ENCODE measurements at regions not wholly inside any gene's neighbourhood (a gene's known extent, or its start where the extent isn't known, plus 50 kb on each side); places are given as distances from the start of the nearest gene placed in this dataset.
"Not testable (repeated sequence)": the region's sequence is repeated elsewhere in the genome, so short reads cannot be mapped to it uniquely, and the experiment has no call there.

DNA sequence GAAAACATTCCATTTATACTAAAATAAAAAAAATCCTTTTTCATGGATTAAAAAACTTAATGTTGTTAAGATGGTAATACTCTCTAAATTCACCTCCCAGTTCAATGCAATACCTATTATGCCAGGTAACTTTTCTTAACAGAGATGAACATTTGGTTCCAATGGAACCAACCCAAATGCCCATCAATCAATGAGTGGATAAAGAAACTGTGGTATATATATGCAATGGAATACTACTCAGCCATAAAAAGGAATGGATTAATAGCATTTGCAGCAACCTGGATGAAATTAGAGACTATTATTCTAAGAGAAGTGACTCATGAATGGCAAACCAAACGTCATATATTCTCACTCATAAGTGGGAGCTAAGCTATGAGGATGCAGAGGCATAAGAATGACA, 154.4 kb upstream of the NPY2R start:
- H4K8ac ChIP-seq (ENCODE audit: low read depth, low read length); H2BK5ac ChIP-seq (ENCODE audit: low read length); H3K27ac ChIP-seq (replicated peaks; ENCODE audit: low read length); H3K9me3 ChIP-seq (replicated peaks in 1 of 2; ENCODE audit: control insufficient read depth in 2 of 2, insufficient read depth in 1 of 2, low read depth in 1 of 2, low read length in 2 of 2); H3K4me3 ChIP-seq (ENCODE audit: low read length in 2 of 2); H3K4ac ChIP-seq (ENCODE audit: low read length); H3K18ac ChIP-seq (ENCODE audit: low read length); H2BK12ac ChIP-seq (ENCODE audit: low read length); H3K36me3 ChIP-seq (replicated peaks in 1 of 2; ENCODE audit: control insufficient read depth in 2 of 2, insufficient read depth in 2 of 2, low read length in 2 of 2); H2BK120ac ChIP-seq (ENCODE audit: low read depth, low read length); H3K27me3 ChIP-seq (ENCODE audit: control insufficient read depth in 3 of 3, insufficient read depth in 3 of 3, low read depth in 1 of 3, low read length in 3 of 3); H3K4me2 ChIP-seq (ENCODE audit: insufficient read depth, low read length, poor library complexity, severe bottlenecking); H2BK15ac ChIP-seq (ENCODE audit: low read length); H2AFZ ChIP-seq (ENCODE audit: low read length); H3K23ac ChIP-seq (ENCODE audit: low read depth, low read length, poor library complexity); H3K14ac ChIP-seq (ENCODE audit: low read length); H3K79me1 ChIP-seq (ENCODE audit: low read depth, low read length); H3K4me1 ChIP-seq (ENCODE audit: control insufficient read depth in 2 of 2, insufficient read depth in 1 of 2, low read depth in 1 of 2, low read length in 2 of 2); H2AK5ac ChIP-seq (ENCODE audit: low read depth, low read length); H4K91ac ChIP-seq (ENCODE audit: low read depth, low read length, poor library complexity); H3K9ac ChIP-seq (ENCODE audit: low read depth, low read length, poor library complexity); DNase-seq (ENCODE audit: low spot score): not testable (repeated sequence)
- WGBS, 2 donors (ENCODE audit: extremely low coverage in 2 of 2, insufficient read length in 2 of 2, insufficient replicate concordance in 1 of 2), result no CpG with 5 or more reads among the region's 1 CpG

DNA sequence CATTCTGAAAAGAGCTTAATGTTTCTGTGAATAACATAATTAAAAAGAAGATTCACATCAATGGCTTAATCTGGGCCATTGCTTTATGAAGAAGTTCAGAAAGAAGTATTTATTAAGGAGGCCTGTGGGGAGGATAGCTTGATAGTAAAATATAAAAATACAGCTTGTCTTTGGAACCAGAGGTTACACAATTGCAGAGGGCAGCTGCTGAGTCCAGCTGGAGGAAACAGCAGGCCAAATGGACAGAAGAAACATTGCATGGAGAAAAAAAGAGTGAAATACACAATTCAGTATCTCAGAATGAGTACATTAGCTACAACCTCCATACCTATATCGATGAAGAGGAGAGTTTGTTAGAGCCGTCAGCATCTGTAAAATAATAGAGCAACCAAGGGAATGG, 148.0 kb upstream of the NPY2R start:
- Histone ChIP-seq H3K14ac (ENCODE audit: low read length) (no peak overlapping the region), H3K27ac (replicated peaks; ENCODE audit: low read length) (no peak overlapping the region), H3K79me1 (ENCODE audit: low read depth, low read length) (no peaks in the 10 kb centered on the region), H2BK12ac (ENCODE audit: low read length) (no peak overlapping the region), H3K4ac (ENCODE audit: low read length) (no peak overlapping the region), H3K4me2 (ENCODE audit: insufficient read depth, low read length, poor library complexity, severe bottlenecking) (no peak overlapping the region), H3K4me1 (ENCODE audit: control insufficient read depth in 2 of 2, insufficient read depth in 1 of 2, low read depth in 1 of 2, low read length in 2 of 2) (no peaks in the 10 kb centered on the region), H2BK5ac (ENCODE audit: low read length) (no peak overlapping the region), H3K27me3 (ENCODE audit: control insufficient read depth in 3 of 3, insufficient read depth in 3 of 3, low read depth in 1 of 3, low read length in 3 of 3) (no peaks in the 10 kb centered on the region), H2AK5ac (ENCODE audit: low read depth, low read length) (no peak overlapping the region), H3K36me3 (replicated peaks in 1 of 2; ENCODE audit: control insufficient read depth in 2 of 2, insufficient read depth in 2 of 2, low read length in 2 of 2) (no peaks in the 10 kb centered on the region), H4K91ac (ENCODE audit: low read depth, low read length, poor library complexity) (no peak overlapping the region), H3K4me3 (ENCODE audit: low read length in 2 of 2) (no peak overlapping the region), H3K23ac (ENCODE audit: low read depth, low read length, poor library complexity) (no peak overlapping the region), H3K9ac (ENCODE audit: low read depth, low read length, poor library complexity) (no peak overlapping the region), H3K9me3 (replicated peaks in 1 of 2; ENCODE audit: control insufficient read depth in 2 of 2, insufficient read depth in 1 of 2, low read depth in 1 of 2, low read length in 2 of 2) (no peaks in the 10 kb centered on the region), H2BK120ac (ENCODE audit: low read depth, low read length) (no peak overlapping the region), H2BK15ac (ENCODE audit: low read length) (no peak overlapping the region), H4K8ac (ENCODE audit: low read depth, low read length) (no peak overlapping the region), H3K18ac (ENCODE audit: low read length) (no peak overlapping the region), H2AFZ (ENCODE audit: low read length) (no peak overlapping the region)
- DNase-seq (ENCODE audit: low spot score), result no peak
- no CpG with 5 or more reads among the region's 2 CpGs for WGBS, 2 donors (ENCODE audit: extremely low coverage in 2 of 2, insufficient read length in 2 of 2, insufficient replicate concordance in 1 of 2)

DNA sequence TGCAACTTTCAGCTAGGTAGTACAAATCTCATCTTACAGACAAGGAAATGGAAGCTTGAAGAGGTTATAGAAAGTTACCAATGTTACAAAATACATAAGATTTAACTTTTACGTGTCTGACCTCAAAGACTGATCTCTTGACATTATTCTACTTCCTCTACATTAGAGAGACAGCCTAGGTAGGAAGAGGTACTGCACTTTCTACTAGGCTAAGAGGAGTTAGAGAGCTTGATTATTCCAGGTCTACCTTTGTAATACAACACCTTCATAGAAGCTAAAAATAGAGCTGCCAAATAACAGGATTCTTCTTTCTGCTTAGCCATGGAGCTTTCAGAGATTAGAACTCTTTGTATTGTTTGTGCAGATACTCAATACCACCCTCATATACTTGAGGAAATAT, 147.6 kb upstream of the NPY2R start:
- no peak overlapping the region for H2AFZ ChIP-seq (ENCODE audit: low read length)
- H3K27me3 ChIP-seq (ENCODE audit: control insufficient read depth in 3 of 3, insufficient read depth in 3 of 3, low read depth in 1 of 3, low read length in 3 of 3), result no peaks in the 10 kb centered on the region
- WGBS, 2 donors (ENCODE audit: extremely low coverage in 2 of 2, insufficient read length in 2 of 2, insufficient replicate concordance in 1 of 2), result no CpG with 5 or more reads among the region's 1 CpG
- H3K27ac ChIP-seq (replicated peaks; ENCODE audit: low read length), result no peak overlapping the region
- H3K79me1 ChIP-seq (ENCODE audit: low read depth, low read length), result no peaks in the 10 kb centered on the region
- no peak overlapping the region for H2BK15ac ChIP-seq (ENCODE audit: low read length)
- H3K4me3 ChIP-seq (ENCODE audit: low read length in 2 of 2), result no peak overlapping the region
- H2AK5ac ChIP-seq (ENCODE audit: low read depth, low read length), result no peak overlapping the region
- no peak overlapping the region for H3K23ac ChIP-seq (ENCODE audit: low read depth, low read length, poor library complexity)
- H2BK5ac ChIP-seq (ENCODE audit: low read length), result no peak overlapping the region
- no peaks in the 10 kb centered on the region for H3K4me1 ChIP-seq (ENCODE audit: control insufficient read depth in 2 of 2, insufficient read depth in 1 of 2, low read depth in 1 of 2, low read length in 2 of 2)
- no peak for DNase-seq (ENCODE audit: low spot score)
- H3K14ac ChIP-seq (ENCODE audit: low read length), result no peak overlapping the region
- H4K8ac ChIP-seq (ENCODE audit: low read depth, low read length), result no peak overlapping the region
- no peak overlapping the region for H3K4ac ChIP-seq (ENCODE audit: low read length)
- no peak overlapping the region for H3K9ac ChIP-seq (ENCODE audit: low read depth, low read length, poor library complexity)
- H3K9me3 ChIP-seq (replicated peaks in 1 of 2; ENCODE audit: control insufficient read depth in 2 of 2, insufficient read depth in 1 of 2, low read depth in 1 of 2, low read length in 2 of 2), result no peaks in the 10 kb centered on the region
- H3K4me2 ChIP-seq (ENCODE audit: insufficient read depth, low read length, poor library complexity, severe bottlenecking), result no peak overlapping the region
- H4K91ac ChIP-seq (ENCODE audit: low read depth, low read length, poor library complexity), result no peak overlapping the region
- no peak overlapping the region for H2BK120ac ChIP-seq (ENCODE audit: low read depth, low read length)
- no peaks in the 10 kb centered on the region for H3K36me3 ChIP-seq (replicated peaks in 1 of 2; ENCODE audit: control insufficient read depth in 2 of 2, insufficient read depth in 2 of 2, low read length in 2 of 2)
- no peak overlapping the region for H2BK12ac ChIP-seq (ENCODE audit: low read length)
- no peak overlapping the region for H3K18ac ChIP-seq (ENCODE audit: low read length)

DNA sequence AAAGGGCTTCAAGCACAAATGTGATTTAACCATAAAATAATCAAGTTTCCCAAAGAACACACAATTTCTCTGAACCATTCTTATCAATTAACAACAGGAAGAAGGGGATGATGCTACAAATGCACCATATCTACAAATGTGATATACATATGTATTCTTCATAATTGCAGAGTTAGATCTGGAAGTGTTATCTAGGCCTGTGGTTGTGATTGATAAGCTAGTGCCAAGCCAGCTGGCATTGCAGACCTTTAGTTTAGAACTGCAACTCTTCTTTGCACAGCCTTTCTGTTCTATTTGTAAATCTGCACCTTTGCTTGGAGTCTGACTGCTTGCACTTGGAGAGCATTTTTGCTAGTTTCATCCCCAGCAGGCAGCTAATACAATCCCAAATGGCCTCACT, 145.5 kb upstream of the NPY2R start:
- H3K14ac ChIP-seq (ENCODE audit: low read length), result no peak overlapping the region
- H3K36me3 ChIP-seq (replicated peaks in 1 of 2; ENCODE audit: control insufficient read depth in 2 of 2, insufficient read depth in 2 of 2, low read length in 2 of 2), result no peaks in the 10 kb centered on the region
- no peaks in the 10 kb centered on the region for H3K4me1 ChIP-seq (ENCODE audit: control insufficient read depth in 2 of 2, insufficient read depth in 1 of 2, low read depth in 1 of 2, low read length in 2 of 2)
- H2AK5ac ChIP-seq (ENCODE audit: low read depth, low read length), result no peak overlapping the region
- H4K8ac ChIP-seq (ENCODE audit: low read depth, low read length), result no peak overlapping the region
- H3K9ac ChIP-seq (ENCODE audit: low read depth, low read length, poor library complexity), result no peak overlapping the region
- H3K23ac ChIP-seq (ENCODE audit: low read depth, low read length, poor library complexity), result no peak overlapping the region
- no peak overlapping the region for H3K4me3 ChIP-seq (ENCODE audit: low read length in 2 of 2)
- no peak overlapping the region for H2BK120ac ChIP-seq (ENCODE audit: low read depth, low read length)
- H2BK15ac ChIP-seq (ENCODE audit: low read length), result no peak overlapping the region
- no peak overlapping the region for H2AFZ ChIP-seq (ENCODE audit: low read length)
- DNase-seq (ENCODE audit: low spot score), result no peak
- H2BK12ac ChIP-seq (ENCODE audit: low read length), result no peak overlapping the region
- H3K27me3 ChIP-seq (ENCODE audit: control insufficient read depth in 3 of 3, insufficient read depth in 3 of 3, low read depth in 1 of 3, low read length in 3 of 3), result no peaks in the 10 kb centered on the region
- no peaks in the 10 kb centered on the region for H3K79me1 ChIP-seq (ENCODE audit: low read depth, low read length)
- H3K27ac ChIP-seq (replicated peaks; ENCODE audit: low read length), result no peak overlapping the region
- H3K18ac ChIP-seq (ENCODE audit: low read length), result no peak overlapping the region
- H2BK5ac ChIP-seq (ENCODE audit: low read length), result no peak overlapping the region
- no peak overlapping the region for H4K91ac ChIP-seq (ENCODE audit: low read depth, low read length, poor library complexity)
- H3K4ac ChIP-seq (ENCODE audit: low read length), result no peak overlapping the region
- H3K4me2 ChIP-seq (ENCODE audit: insufficient read depth, low read length, poor library complexity, severe bottlenecking), result no peak overlapping the region
- H3K9me3 ChIP-seq (replicated peaks in 1 of 2; ENCODE audit: control insufficient read depth in 2 of 2, insufficient read depth in 1 of 2, low read depth in 1 of 2, low read length in 2 of 2), result no peaks in the 10 kb centered on the region
